IMR-90 (cell line): ENCODE measurements at regions not wholly inside any gene's neighbourhood (a gene's known extent, or its start where the extent isn't known, plus 50 kb on each side); places are given as distances from the start of the nearest gene placed in this dataset.

Experiments
- CEBPB ChIP-seq: IDR thresholded peaks from 2 replicates; pipeline ENCODE4 v1.6.1; 2012; ENCODE audit warnings: low read depth, low read length, improper control_type of control experiment
- CTCF ChIP-seq: conservative IDR thresholded peaks from 2 replicates; pipeline ENCODE4 v1.5.1; 2012; ENCODE audit warnings: mild to moderate bottlenecking, low read depth, low read length, improper control_type of control experiment
- FOS ChIP-seq: fragments of 150-350 bp; IDR thresholded peaks from 2 replicates; pipeline ENCODE4 v1.6.1; 2016; ENCODE audit warnings: low read depth, low read length
- SMC3 ChIP-seq: fragments of 150-350 bp; IDR thresholded peaks from 2 replicates; pipeline ENCODE4 v1.6.1; 2016; ENCODE audit warnings: low read depth, mild to moderate bottlenecking, antibody characterized with exemption, low read length, moderate library complexity

- TF ChIP-seq CTCF = no peak
- TF ChIP-seq FOS = no peak
- TF ChIP-seq CEBPB = no peak
- TF ChIP-seq SMC3 = no peak
Measured at GRCh38 chrX:26653050-26653449, 437.1 kb downstream of the MAGEB5 start.
